GM19468 (cell line): ENCODE measurements at regions not wholly inside any gene's neighbourhood (a gene's known extent, or its start where the extent isn't known, plus 50 kb on each side); places are given as distances from the start of the nearest gene placed in this dataset.

ENCODE experiments used
- ATAC-seq: cut with Tn5 transposase; IDR thresholded peaks from one replicate; pipeline ENCODE4 v1.9.1; 2021; ENCODE audit warnings: mild to moderate bottlenecking, moderate library complexity, moderate number of reproducible peaks; ENCODE audit not compliant: unreplicated experiment; ENCODE audit errors: extremely low read depth

DNA sequence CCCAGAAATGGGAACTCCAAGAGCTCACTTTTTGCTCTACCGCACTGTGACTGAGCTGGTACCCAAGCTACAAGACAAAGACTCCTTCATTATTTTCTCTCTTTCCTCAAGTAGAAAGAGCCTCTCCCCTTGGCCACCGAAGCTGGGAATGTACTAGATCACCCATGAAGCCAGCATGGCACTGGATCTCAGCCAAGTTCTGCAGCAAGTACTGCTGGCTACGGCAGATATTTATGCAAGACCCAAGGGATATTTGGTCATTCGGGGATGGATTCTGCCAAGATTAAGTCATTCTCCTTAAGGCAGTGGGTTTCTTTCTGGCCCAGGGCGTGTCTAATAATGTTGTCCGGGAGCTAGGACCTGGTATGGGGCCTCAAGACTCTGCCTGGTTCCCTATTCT lies 633.5 kb downstream of the SLITRK1 start:
- ATAC-seq, result no peak

DNA sequence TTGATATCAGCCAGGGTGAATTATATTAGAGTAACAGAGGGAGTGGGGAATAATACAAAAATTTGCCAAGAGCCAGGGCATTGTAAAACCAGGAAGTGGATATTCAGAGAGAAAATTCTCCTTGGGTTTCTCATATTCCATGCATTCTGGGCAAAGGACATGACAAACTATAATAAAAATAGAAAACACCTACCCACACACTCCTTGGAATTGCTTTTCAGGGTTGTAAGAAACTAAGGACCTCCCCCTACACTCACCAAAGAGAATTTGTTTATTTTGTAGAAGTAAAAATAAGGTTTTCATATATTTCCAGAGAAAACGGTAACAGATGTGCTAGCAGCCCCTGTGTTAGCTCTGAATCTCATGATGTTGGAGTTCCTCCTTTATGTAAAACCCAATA lies 649.6 kb downstream of the SLITRK1 start:
- ATAC-seq, result no peak

DNA sequence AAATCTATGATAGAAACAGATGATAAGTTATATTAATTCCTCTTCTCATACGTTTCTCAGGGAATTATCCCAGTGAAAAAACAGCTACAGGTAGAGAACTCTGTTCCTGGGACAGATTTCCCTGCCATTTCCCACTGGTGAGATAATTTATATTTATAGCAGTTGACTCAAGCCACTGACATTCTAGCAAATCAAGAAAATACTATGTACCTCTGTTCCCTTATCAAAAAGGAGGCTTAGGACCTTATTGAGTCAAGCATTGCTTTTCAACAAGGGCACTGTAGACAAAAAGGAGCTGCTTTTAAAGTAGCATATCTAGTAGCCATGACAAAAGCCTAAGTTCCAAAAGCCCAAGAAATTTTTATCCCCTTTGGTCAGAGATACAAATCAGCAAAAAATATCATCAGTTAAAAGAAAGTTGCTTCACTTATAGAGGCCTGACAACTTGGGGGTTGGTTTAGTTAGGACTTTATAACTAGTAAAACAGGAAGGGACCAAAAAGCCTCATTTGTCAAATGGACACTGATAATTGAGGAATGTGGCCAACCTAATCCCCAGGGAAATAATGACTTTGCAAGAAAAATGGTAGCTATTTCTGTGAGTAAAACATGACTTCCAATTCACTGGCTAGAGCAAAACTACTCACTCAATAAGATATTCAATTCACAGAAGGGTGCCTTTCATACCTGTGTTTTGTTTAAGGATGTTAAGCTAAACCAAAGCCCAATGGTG lies 652.5 kb downstream of the SLITRK1 start:
- no peak for ATAC-seq

DNA sequence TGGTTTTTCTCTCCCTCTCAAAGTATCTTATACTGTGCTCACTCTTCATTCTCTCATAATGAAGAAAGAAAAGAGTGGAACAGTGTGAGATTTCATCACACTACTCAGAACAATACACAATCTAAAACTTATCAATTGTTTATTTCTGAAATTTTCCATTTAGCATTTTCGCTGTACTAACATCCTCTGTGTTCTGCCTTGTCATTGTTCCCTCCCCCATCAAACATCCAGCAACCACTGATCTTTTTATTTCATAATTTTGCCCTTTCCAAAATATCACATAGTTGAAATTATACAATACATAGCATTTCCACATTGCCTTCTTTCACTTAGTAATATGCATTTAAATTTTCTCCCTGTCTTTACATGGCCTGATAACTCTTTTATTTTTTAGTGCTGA lies 658.7 kb downstream of the SLITRK1 start:
- no peak for ATAC-seq

DNA sequence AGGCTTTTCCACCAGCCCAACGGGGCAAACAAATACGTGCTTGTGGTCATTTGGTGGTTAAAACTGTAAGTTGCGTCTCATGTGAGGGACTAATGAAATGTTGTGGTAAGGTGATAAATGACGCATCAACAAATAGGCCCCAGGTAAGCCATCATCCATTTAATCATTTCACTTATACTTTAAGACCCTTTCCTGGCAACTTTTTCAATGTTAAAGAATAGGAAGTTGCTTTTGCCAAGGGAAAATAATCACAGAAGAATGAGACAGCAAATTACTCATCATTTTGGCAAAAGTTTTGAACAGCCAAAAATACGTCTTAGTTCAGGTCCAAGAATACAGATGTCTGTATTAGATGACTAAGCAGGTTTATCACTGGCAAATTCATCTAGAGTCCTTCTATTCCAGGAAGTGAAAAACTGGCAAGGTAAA lies 660.4 kb downstream of the SLITRK1 start:
- ATAC-seq, result no peak

DNA sequence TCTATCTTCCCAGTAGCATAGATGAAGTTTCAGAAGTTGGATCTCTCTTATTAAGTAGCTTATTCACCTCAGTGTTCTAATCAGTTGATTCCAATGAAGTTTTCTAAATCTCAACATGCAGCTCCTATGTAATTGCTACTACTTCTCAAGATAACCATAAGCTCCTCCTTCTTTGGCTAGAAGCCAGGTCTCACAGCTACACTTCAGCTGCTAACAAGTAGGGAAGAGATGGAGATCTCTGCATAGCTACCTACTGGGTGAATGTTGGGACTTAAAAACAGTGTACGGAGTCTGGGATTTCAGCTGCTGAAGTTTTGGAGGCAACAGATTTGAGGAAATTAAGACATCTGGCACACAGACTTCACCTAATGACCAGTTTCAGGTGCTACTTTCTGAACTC lies 661.0 kb downstream of the SLITRK1 start:
- ATAC-seq, result no peak

DNA sequence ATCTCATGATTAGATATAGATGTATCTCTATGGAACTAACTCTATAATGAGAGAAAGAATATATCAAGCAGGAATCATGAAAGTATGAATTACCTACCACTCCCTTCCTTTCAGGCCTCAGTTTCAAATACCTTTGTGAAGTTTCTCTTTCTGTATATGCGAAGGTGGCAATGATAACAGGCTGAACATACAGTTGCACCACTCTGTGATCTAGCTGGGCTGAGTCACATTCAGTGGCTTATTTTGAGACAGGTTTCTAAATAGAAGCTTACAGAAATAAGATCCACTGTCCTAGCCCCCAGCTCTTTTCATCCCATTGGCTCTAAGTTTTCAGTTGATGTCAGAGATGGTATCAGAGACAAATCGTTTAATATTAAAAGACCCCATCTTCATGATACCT lies 662.0 kb downstream of the SLITRK1 start:
- ATAC-seq, result no peak

DNA sequence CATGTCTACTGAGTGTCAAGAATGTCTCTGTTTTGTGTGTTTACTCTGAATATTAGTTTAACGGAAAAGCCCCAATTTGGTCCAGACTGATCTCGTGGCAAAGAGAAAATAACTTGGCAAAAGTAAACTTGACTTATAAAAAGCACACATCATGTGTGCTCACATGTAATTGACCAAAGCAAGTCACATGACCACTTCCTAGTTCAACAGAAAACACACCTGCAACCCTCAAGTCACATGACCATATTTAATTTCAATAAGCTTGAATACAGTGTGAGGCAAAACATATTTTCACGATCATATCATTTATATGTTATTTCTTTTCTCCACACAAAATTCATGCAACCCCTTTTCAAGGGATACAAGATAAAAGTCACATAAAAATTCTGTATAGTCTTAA lies 662.4 kb downstream of the SLITRK1 start:
- ATAC-seq, result no peak

DNA sequence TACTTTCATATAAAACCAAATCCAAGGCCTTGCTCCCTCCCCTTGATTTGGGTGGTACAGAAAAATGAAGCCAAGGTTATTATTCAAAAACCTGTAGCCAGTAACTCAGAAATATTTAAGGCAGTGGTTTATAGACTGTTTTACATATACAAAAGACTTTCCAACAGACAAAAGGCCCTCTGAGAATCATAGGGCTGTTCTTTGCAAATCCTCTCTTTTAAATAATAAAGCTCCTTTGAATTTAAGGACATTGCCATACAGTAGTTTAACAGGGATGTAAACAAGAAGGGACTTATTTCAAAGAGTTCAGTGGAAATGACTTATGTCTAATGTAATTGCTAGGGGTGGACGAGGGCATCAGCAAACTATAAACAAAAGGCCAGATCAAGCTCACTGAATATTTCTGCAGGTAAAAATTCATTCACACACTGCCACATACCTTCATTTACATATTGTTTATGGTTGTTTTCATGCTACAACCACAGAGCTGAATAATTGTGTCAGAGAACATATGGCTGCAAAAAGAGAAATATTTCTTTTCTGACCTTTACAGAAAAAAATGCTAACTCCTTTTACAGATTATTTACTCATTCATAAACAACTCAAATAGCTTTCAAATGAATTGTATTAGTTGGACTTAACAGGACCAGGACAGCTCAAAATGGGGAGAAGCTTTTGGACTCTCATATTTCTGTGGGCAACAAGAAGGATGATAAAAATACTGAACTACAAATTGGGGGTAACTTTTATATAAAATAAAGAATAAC lies 665.6 kb downstream of the SLITRK1 start:
- ATAC-seq, result no peak

DNA sequence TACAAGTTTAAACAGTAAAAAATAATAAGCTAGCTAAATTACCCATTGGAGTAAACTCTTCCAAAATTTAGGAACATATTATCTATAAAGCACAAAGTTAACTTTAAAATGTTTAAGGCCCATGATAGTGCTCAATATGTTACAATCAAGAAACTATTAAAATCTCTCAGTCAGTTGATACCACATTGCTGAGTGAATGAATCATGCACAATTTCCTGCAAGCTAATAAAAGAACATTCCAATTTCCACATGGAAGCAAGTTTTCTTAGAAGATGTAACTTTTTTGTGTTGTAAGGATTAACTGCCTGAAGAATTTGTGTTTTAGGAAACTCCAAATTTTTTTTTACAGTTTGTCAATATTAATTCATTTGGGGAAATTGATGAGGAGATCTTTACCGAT lies 666.6 kb downstream of the SLITRK1 start:
- ATAC-seq, result no peak

DNA sequence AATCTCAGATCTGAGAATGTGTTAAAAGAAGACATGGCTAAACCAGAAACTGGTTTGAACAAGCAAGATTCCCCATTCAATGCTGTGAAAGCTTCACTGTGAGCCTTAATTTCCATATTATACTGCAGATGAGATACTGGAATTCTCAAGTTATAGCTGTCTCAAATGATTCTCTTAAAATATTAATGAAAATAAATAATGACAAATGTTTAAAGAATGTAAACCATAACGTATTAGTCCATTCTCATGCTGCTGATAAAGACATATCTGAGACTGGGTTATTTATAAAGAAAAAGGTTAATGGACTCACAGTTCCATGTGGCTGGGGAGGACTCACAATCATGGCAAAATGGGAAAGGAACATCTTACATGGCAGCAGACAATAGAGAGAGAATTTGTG lies 667.8 kb downstream of the SLITRK1 start:
- ATAC-seq, result no peak

DNA sequence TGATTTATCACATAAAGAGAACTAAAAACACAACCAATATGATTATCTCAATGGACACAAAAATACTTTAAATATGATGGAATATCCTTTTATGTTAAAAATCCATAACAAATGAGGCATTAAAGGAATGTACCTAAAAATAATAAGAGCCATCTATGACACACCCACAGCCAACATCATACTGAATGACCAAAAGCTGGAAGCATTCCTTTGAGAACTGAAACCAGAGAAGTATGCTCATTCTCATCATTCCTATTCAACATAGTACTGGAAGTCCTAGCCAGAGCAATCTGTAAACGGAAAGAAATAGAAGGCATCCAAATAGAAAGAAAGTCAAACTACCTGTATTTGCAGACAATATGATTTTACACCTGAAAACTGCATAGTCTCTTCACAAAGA lies 671.0 kb downstream of the SLITRK1 start:
- no peak for ATAC-seq

DNA sequence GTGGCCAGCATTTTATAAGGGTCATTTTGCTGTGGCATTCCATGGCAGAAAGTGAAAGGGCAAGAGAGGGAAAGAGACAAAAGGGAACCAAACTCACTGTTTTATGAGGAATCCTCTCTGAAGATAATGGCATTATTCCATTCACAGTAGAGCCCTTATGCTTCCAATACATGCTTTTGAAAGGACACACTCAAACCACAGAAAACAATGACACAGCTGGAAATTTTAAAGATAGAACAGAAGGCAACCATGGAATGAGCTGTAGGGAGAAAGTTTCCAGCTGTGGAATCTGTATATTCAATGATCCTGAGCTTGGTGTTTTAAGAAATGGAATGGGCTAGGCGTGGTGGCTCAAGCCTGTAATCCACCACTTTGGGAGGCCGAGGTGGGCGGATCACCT lies 677.4 kb downstream of the SLITRK1 start:
- ATAC-seq, result no peak

DNA sequence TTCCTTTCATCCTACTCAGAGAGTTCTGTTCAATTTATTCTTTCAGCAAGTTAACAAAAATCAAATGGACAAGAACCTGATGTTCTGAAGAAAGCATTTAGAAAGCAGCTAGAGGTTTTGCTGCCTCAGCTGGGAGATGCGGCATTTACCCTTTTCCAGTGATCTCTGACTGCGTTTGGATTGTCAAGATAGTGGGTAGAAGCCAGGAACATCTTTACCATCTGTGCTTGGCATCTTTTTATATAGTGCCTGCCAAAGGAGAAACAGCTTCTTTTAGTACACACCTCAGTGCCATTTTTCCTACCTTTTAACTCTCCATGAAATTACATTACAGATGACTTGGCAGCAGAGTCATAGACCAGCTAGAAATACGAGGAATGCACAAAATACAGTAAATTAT lies 680.8 kb downstream of the SLITRK1 start:
- ATAC-seq, result no peak

DNA sequence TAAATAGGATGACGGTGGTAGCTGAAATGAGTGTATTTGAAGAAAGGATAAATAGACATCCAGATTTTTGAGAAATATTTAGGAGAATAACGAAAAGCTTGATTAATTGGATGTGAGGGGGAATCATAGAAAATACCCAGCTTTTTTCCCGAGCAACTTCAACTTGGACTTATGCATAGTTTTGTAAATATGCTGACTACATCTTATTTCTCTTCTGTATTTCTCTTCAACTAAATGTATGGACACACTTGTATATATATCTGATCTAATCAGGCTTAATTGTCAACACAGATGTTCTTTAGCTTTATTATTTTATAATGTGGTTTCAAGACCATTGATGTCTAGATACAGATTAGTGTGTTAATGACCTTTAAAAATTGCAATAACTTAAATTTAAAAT lies 685.0 kb downstream of the SLITRK1 start:
- no peak for ATAC-seq

DNA sequence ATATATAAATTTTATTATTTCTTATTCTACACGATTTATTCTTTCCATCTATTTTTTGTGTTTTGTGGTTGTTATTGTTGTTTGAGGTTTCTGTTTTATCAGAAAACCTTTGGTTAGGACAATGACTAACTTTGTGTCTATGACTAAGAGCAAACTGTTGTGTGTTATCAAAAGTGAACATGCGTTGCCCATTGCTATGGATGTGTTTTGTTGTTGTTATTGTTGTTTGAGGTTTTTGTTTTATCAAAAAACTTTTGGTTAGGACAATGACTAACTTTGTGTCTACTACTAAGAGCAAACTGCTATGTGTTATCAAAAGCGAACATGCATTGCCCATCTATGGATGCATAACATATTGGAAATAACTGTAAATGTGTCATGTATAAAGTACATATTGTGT lies 692.3 kb downstream of the SLITRK1 start:
- ATAC-seq, result no peak

DNA sequence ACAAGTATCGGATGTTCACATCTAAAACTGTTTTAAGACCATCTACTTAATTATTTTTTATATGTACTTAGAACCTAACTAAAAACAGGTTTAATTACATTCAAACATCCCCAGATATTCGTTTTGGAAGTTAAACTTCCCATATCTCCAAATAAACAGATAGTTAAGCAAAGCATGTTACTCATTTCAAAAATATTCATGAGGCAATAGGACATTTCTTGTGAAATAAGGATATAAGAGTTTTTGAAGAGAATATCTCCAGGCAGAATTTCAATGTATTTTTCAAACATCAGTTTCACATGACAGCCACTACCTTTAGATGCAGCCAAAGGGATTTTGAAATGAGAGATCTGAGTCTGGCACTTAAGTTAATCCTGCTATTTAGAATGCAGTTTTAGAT lies 697.5 kb downstream of the SLITRK1 start:
- no peak for ATAC-seq

DNA sequence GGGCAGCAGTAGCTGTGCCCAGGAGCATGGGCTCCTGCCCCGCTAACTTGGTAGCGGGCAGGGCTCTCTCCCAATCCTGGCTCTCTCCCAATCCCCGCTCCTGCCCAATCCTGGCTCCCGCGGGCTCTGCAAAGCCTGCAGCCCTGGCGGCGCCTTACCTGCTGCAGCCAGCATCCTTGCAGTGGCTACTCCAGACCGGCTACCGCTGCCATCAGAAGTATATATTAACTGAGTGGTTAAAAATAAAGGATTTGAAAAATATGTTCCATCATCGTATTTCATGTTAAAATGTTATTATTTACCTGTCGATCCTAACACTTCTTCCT lies 698.2 kb downstream of the SLITRK1 start:
- ATAC-seq, result no peak

DNA sequence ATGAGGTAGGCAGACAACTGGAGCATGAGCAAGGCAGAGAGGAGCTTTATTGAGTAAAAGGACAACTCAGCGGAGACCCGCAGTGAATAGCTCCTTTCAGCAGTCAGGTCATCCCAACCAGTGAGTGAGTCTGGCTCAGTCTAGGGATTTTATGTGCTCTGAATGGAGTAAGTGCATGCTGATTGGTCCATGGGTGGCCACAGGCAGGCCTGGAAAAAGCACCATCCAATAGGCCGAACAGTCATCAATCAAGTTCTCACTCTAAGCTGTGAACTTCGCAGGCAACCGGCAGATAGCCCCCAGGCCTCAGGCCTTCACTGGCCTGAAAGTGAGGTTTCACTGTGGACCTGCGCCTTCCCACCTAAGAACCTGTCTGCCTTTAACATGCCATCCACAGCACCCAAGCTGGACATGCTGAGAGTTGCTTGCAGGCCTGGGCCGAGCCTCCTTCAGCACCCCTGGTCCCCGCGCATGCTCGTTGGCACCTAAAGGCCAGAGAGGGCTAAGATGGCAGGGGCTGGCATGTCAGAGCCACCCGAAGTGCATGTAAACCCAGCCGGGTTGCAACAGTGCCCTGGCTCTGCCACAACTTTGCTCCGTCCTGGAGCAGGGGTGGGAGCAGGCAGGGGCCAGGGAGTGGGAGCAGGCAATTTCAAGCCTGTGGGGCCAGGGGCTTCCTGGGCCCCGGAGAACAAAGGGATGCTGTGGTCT lies 698.7 kb downstream of the SLITRK1 start:
- no peak for ATAC-seq

DNA sequence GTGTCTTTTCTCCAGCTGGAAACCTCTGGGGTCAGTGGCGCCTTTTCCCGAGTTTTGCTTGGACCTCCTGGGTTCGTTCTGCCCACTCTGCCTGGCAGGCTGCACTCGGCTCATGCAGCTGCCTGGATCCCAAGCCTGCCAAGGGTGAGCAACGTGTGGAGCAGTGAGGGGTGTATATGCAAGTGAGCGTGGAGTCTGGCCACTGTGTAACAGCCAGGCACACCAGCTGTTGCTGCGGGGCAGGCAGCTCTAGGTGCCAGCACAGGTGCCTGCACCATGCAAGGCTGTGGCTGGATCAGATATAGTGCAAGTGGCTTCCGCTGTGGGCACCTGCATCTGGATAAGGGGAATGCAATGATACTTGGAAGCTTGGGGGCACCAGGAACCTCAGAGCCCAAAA lies 699.4 kb downstream of the SLITRK1 start:
- no peak for ATAC-seq

DNA sequence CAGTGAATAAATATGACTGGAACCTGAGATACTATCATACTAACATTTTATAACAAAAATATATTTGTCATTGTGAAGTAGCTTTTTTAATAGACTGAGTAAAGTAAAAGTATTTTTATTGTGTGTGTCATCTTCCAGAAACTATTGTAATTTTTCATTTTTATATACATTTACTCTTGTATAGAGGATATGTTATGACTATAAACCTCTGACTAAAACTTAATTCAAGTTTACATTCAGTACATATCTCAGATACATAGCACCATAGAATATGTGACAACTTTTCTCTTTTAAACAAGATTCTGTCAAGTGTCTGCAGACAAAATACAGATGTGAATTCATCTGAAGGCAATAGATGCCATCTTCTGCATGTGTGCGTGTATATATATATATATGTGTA lies 704.3 kb downstream of the SLITRK1 start:
- no peak for ATAC-seq
